WERI-Rb-1 (cell line): ENCODE measurements at regions not wholly inside any gene's neighbourhood (a gene's known extent, or its start where the extent isn't known, plus 50 kb on each side); places are given as distances from the start of the nearest gene placed in this dataset.

Experiments
- DNase-seq: peaks from one replicate; pipeline ENCODE4 v3.0.0-alpha.2; 2020
- H3K27ac ChIP-seq: fragments of 250-450 bp; sonication (Bioruptor Pico); 2 replicates; pipeline ENCODE4 v1.5.1; 2020; ENCODE audit warnings: mild to moderate bottlenecking, moderate library complexity
- H3K27me3 ChIP-seq: fragments of 250-450 bp; sonication (Bioruptor Pico); 2 replicates; pipeline ENCODE4 v1.5.1; 2021; ENCODE audit warnings: mild to moderate bottlenecking, low read depth, moderate library complexity; ENCODE audit not compliant: insufficient read depth, severe bottlenecking
- H3K36me3 ChIP-seq: fragments of 250-450 bp; sonication (Bioruptor Pico); 2 replicates; pipeline ENCODE4 v1.5.1; 2020; ENCODE audit warnings: mild to moderate bottlenecking, moderate library complexity
- H3K4me3 ChIP-seq: 2 replicates; pipeline ENCODE4 v1.5.1; 2011; ENCODE audit warnings: low read depth, mild to moderate bottlenecking, control low read depth, low read length
- H3K9me3 ChIP-seq: fragments of 250-450 bp; sonication (Bioruptor Pico); 2 replicates; pipeline ENCODE4 v1.5.1; 2021; ENCODE audit warnings: mild to moderate bottlenecking, moderate library complexity; ENCODE audit not compliant: severe bottlenecking
- TF ChIP-seq, protein P1 (sequence below): IDR thresholded peaks from 2 replicates; pipeline ENCODE4 v1.5.1; 2011; ENCODE audit warnings: low read depth, mild to moderate bottlenecking, control low read depth, inconsistent platforms, low read length

DNA sequence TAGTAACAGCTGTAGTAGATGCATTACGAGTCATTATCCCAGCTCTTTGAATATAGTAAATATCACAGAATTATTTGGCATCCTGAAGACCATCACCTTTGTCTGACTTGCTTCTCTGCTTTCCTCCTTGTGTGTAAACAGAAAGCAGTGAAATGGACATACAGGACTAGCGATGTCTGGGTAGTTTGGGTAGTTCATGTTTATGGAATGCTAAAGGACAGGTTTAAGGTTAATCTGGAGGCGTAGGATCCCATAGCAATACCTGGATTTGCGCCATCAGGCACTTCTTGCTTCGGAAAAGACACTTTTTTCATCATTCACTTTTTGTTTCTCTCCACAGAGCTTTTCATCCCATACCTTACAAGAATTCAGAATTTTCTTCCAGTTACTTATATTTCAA lies 232.2 kb downstream of the GPAT3 start:
- Histone ChIP-seq H3K9me3 (no peaks in the 10 kb centered on the region), H3K27ac (no peak overlapping the region), H3K36me3 (no peaks in the 10 kb centered on the region), H3K4me3 (no peak overlapping the region), H3K27me3 (no peaks in the 10 kb centered on the region)
- TF ChIP-seq, protein P1, sequence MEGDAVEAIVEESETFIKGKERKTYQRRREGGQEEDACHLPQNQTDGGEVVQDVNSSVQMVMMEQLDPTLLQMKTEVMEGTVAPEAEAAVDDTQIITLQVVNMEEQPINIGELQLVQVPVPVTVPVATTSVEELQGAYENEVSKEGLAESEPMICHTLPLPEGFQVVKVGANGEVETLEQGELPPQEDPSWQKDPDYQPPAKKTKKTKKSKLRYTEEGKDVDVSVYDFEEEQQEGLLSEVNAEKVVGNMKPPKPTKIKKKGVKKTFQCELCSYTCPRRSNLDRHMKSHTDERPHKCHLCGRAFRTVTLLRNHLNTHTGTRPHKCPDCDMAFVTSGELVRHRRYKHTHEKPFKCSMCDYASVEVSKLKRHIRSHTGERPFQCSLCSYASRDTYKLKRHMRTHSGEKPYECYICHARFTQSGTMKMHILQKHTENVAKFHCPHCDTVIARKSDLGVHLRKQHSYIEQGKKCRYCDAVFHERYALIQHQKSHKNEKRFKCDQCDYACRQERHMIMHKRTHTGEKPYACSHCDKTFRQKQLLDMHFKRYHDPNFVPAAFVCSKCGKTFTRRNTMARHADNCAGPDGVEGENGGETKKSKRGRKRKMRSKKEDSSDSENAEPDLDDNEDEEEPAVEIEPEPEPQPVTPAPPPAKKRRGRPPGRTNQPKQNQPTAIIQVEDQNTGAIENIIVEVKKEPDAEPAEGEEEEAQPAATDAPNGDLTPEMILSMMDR, result no peak
- DNase-seq, result no peak

DNA sequence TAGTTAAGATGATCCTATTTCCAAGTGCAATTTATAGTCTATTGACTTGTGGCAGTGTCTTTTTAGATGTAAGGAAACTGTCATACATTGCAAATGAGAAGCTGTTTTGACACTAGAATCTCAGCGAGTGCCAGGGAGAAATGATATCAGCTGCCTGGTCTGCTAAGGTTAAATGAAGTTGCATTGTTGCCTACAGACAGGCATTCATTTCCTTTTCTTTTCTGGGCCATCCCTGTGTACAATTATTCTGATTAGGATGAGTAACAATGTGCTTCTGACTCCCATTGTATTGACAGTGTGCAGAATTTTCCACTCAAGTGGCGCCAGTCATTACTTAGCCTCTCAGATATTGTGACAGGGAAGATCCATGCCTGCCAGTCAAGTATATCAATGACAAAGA lies 231.2 kb downstream of the GPAT3 start:
- no peaks in the 10 kb centered on the region for H3K9me3 ChIP-seq
- H3K36me3 ChIP-seq, result no peaks in the 10 kb centered on the region
- DNase-seq, result no peak
- TF ChIP-seq, protein P1, result no peak
- H3K27ac ChIP-seq, result no peak overlapping the region
- H3K27me3 ChIP-seq, result no peaks in the 10 kb centered on the region
- no peak overlapping the region for H3K4me3 ChIP-seq

DNA sequence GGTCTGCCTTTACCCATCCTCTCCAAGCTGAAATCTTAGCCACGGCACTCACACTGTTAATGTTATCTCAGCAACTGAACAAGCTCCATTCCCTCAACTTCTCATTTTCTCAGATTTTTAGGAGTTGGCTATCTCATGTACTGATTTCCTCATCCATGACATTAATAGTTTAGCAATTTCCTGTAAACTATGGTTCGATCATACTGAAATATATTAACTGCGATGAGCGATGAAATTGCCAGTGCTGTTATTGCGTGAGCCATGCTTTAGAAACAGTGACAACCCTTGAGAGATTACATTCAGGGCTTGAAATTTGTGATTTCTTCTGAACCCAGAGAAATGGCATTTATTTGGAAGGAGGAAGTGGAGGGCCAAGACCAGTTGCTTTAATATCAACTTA lies 223.7 kb downstream of the GPAT3 start:
- TF ChIP-seq, protein P1, result no peak
- Histone ChIP-seq H3K27ac (no peak overlapping the region), H3K36me3 (no peaks in the 10 kb centered on the region), H3K27me3 (no peaks in the 10 kb centered on the region), H3K4me3 (no peak overlapping the region), H3K9me3 (no peaks in the 10 kb centered on the region)
- no peak for DNase-seq

DNA sequence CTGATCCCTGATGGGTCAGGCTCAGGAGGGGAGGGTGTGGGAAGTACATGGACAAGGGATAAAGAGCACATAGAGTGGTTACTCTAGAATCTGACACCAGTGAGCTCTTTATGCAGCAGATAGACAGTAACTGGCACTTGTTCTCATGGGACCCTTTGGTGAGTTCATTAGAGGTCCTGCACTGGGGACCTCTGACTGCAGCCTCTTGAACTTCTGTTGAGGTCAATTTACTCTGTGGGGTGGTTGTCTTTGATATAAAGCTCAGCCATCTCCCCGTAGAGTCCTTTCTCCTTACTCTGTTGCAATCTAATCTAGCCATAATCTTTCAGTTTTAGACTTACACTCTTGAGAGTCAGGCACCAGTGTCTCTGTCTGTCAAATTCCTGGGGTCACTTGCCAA lies 222.4 kb downstream of the GPAT3 start:
- no peaks in the 10 kb centered on the region for H3K27me3 ChIP-seq
- H3K9me3 ChIP-seq, result no peaks in the 10 kb centered on the region
- no peaks in the 10 kb centered on the region for H3K36me3 ChIP-seq
- no peak for DNase-seq
- no peak overlapping the region for H3K27ac ChIP-seq
- TF ChIP-seq, protein P1, result no peak
- H3K4me3 ChIP-seq, result no peak overlapping the region

DNA sequence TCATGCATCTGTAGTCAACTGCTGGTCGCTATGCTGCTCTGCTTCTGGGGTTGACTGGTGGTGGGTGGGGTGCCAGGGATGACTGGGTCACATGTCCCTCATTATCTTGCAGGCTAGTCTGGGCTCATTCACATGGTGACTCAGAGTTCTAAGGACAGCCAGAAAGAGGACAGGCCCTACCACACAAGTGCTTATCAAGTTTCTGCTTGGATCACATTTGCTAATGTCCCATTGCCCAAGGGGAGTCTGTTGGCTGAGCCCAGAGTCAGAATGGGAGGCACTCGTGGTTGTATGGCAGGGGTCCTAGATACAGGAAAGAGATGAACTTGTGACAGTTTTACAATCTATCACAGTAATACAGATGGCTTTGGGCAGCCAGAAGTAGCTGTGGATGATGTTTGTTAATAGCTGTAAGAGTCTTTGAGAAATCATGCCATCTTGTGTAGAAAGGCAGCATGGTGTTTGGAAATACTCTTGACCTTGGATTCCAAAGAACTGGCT lies 221.3 kb downstream of the GPAT3 start:
- Histone ChIP-seq H3K4me3 (no peak overlapping the region), H3K36me3 (no peaks in the 10 kb centered on the region), H3K27me3 (no peaks in the 10 kb centered on the region), H3K9me3 (no peaks in the 10 kb centered on the region), H3K27ac (no peak overlapping the region)
- TF ChIP-seq, protein P1, result no peak
- no peak for DNase-seq

DNA sequence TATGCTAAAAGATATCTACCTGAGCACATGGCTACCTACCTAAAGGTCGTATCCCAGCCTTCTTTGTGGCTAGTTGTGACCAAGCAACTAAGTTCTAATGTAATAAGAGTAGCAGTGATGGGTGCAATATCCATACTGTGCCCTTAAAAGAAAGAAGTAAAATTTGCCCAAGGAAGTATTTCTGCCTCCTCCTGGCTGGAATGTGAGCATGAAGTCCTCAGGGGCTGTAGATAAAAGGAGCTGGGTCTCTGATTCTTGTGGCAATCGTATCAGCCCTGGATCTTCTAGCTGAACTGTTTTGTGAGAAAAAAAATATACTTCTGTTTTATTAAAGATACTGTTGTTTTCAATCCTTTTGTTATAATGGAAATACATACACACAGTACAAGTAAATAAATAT lies 217.4 kb downstream of the GPAT3 start:
- Histone ChIP-seq H3K36me3 (no peaks in the 10 kb centered on the region), H3K4me3 (no peak overlapping the region), H3K27ac (no peak overlapping the region), H3K9me3 (no peaks in the 10 kb centered on the region), H3K27me3 (no peaks in the 10 kb centered on the region)
- no peak for DNase-seq
- TF ChIP-seq, protein P1, result no peak
